ENCODE measurements at regions not wholly inside any gene's neighbourhood (a gene's known extent, or its start where the extent isn't known, plus 50 kb on each side); places are given as distances from the start of the nearest gene placed in this dataset.

- TF ChIP-seq POLR2A (IDR thresholded peaks at IDR 0.05) (no peak), CTCF (IDR thresholded peaks at IDR 0.05) (no peak)
- Histone ChIP-seq H3K4me3 (no peak overlapping the region), H3K27ac (no peak overlapping the region), H3K4me1 (no peaks in the 10 kb centered on the region), H3K36me3 (ENCODE audit: low read depth, missing control alignments) (no peaks in the 10 kb centered on the region), H3K9me3 (no peaks in the 10 kb centered on the region), H3K27me3 (no peaks in the 10 kb centered on the region)
- intact Hi-C loops (cut with DNase I; ENCODE audit: low total_unique reads) = no loop called here
- 91 to 95% methylated on average over 4 of the region's 4 CpGs for WGBS, 2 donors
- DNase-seq = no peak
Observed at GRCh38 chr3:82240322-82240721, 478.9 kb upstream of the GBE1 start.

- Histone ChIP-seq H3K27me3 (no peaks in the 10 kb centered on the region), H3K9me3 (no peaks in the 10 kb centered on the region), H3K4me3 (no peak overlapping the region), H3K27ac (no peak overlapping the region), H3K36me3 (ENCODE audit: low read depth, missing control alignments) (no peaks in the 10 kb centered on the region), H3K4me1 (no peaks in the 10 kb centered on the region)
- DNase-seq = no peak
- 61 to 86% methylated on average over 3 of the region's 3 CpGs for WGBS, 2 donors
- intact Hi-C loops (cut with DNase I; ENCODE audit: low total_unique reads) = no loop called here
- no peak for TF ChIP-seq CTCF (IDR thresholded peaks at IDR 0.05)
- no peak for TF ChIP-seq POLR2A (IDR thresholded peaks at IDR 0.05)
Observed at GRCh38 chr3:82236257-82236656, 474.8 kb upstream of the GBE1 start.

GRCh38 chr3:82229397-82229796, 468.0 kb upstream of the GBE1 start:
- Histone ChIP-seq H3K4me3 (no peak overlapping the region), H3K4me1 (no peaks in the 10 kb centered on the region), H3K27me3 (no peaks in the 10 kb centered on the region), H3K36me3 (ENCODE audit: low read depth, missing control alignments) (no peaks in the 10 kb centered on the region), H3K9me3 (no peaks in the 10 kb centered on the region), H3K27ac (no peak overlapping the region)
- 66 to 79% methylated on average over 4 of the region's 4 CpGs for WGBS, 2 donors
- no peak for TF ChIP-seq CTCF (IDR thresholded peaks at IDR 0.05)
- TF ChIP-seq POLR2A (IDR thresholded peaks at IDR 0.05) = no peak
- no peak for DNase-seq
- intact Hi-C loops (cut with DNase I; ENCODE audit: low total_unique reads) = no loop called here

- no peaks in the 10 kb centered on the region for H3K9me3 ChIP-seq
- no peaks in the 10 kb centered on the region for H3K36me3 ChIP-seq (ENCODE audit: low read depth, missing control alignments)
- no peak for DNase-seq
- H3K27ac ChIP-seq = no peak overlapping the region
- intact Hi-C loops (cut with DNase I; ENCODE audit: low total_unique reads) = no loop called here
- TF ChIP-seq CTCF (IDR thresholded peaks at IDR 0.05) (no peak), POLR2A (IDR thresholded peaks at IDR 0.05) (no peak)
- H3K4me3 ChIP-seq = no peak overlapping the region
- H3K27me3 ChIP-seq = no peaks in the 10 kb centered on the region
- H3K4me1 ChIP-seq = no peaks in the 10 kb centered on the region
- 92 to 96% methylated on average over 3 to 4 of the region's 4 CpGs for WGBS, 2 donors
Observed at GRCh38 chr3:82224661-82225060, 463.2 kb upstream of the GBE1 start.

GRCh38 chr3:82222401-82222800, 461.0 kb upstream of the GBE1 start:
- intact Hi-C loops (cut with DNase I; ENCODE audit: low total_unique reads) = no loop called here
- Histone ChIP-seq H3K27ac (no peak overlapping the region), H3K4me3 (no peak overlapping the region), H3K9me3 (no peaks in the 10 kb centered on the region), H3K27me3 (no peaks in the 10 kb centered on the region), H3K36me3 (ENCODE audit: low read depth, missing control alignments) (no peaks in the 10 kb centered on the region), H3K4me1 (no peaks in the 10 kb centered on the region)
- WGBS, 2 donors = 84 to 89% methylated on average over 1 of the region's 1 CpG
- DNase-seq = no peak
- no peak for TF ChIP-seq CTCF (IDR thresholded peaks at IDR 0.05)

All from testis (tissue), 2 donors.